Right lobe of liver (tissue), 4 donors: ENCODE measurements at regions not wholly inside any gene's neighbourhood (a gene's known extent, or its start where the extent isn't known, plus 50 kb on each side); places are given as distances from the start of the nearest gene placed in this dataset.

Source experiments
- CTCF ChIP-seq, 4 donors: fragments of 200-600 bp in 3 of 4; fragments of 450-650 bp in 1 of 4; IDR thresholded peaks; one replicate each; pipeline versions ENCODE4 v1.5.1 to v1.8.0; 2016 to 2022; ENCODE audit warnings: antibody characterized with exemption in 4 of 4, mild to moderate bottlenecking in 2 of 4
- POLR2A ChIP-seq: fragments of 450-650 bp; IDR thresholded peaks from one replicate; pipeline ENCODE4 v1.6.1; 2017; ENCODE audit warnings: antibody characterized with exemption, mild to moderate bottlenecking
- donor health status: DM: no; HTN: no; CAD: no.
- donor health status: DM: no; HTN: no; CAD: no.
- donor health status: DM: no; HTN: yes; CAD: no.

GRCh38 chr1:232474826-232475225, 155.1 kb downstream of the SIPA1L2 start:
- TF ChIP-seq CTCF (IDR thresholded peaks at IDR 0.05) (no peak), POLR2A (no peak)
